Amniotic stem cell (primary cell): ENCODE measurements at regions not wholly inside any gene's neighbourhood (a gene's known extent, or its start where the extent isn't known, plus 50 kb on each side); places are given as distances from the start of the nearest gene placed in this dataset.
"Not testable (repeated sequence)": the region's sequence is repeated elsewhere in the genome, so short reads cannot be mapped to it uniquely, and the experiment has no call there.

Experiments
- DNase-seq: peaks from one replicate; lab custom pipeline; 2025; lab: John Stamatoyannopoulos, UW

GRCh38 chr1:57572016-57572415, 148.2 kb upstream of the DAB1 start:
- DNase-seq, result no peak

GRCh38 chr1:57558066-57558465, 134.2 kb upstream of the DAB1 start:
- DNase-seq, result not testable (repeated sequence)

- no peak for DNase-seq
Observed at GRCh38 chr1:57553666-57554065, 129.8 kb upstream of the DAB1 start.

- DNase-seq, result no peak
Observed at GRCh38 chr1:57551476-57551875, 127.6 kb upstream of the DAB1 start.

GRCh38 chr1:57550092-57550491, 126.2 kb upstream of the DAB1 start:
- no peak for DNase-seq

GRCh38 chr1:57549300-57549699, 125.4 kb upstream of the DAB1 start:
- DNase-seq, result no peak

- no peak for DNase-seq
Observed at GRCh38 chr1:57546549-57547330, 122.9 kb upstream of the DAB1 start.

GRCh38 chr1:57544345-57544744, 120.5 kb upstream of the DAB1 start:
- DNase-seq, result no peak

GRCh38 chr1:57536749-57537423, 113.0 kb upstream of the DAB1 start:
- no peak for DNase-seq

- no peak for DNase-seq
Observed at GRCh38 chr1:57532299-57532698, 108.4 kb upstream of the DAB1 start.

GRCh38 chr1:57530911-57531260, 107.0 kb upstream of the DAB1 start:
- not testable (repeated sequence) for DNase-seq

- DNase-seq, result no peak
Observed at GRCh38 chr1:57530206-57530910, 106.5 kb upstream of the DAB1 start.

GRCh38 chr1:57522575-57522974, 98.7 kb upstream of the DAB1 start:
- no peak for DNase-seq

GRCh38 chr1:57520743-57521515, 97.1 kb upstream of the DAB1 start:
- no peak for DNase-seq

GRCh38 chr1:57518496-57518895, 94.6 kb upstream of the DAB1 start:
- DNase-seq, result no peak

GRCh38 chr1:57517587-57518374, 93.9 kb upstream of the DAB1 start:
- no peak for DNase-seq

GRCh38 chr1:57512386-57512785, 88.5 kb upstream of the DAB1 start:
- no peak for DNase-seq

- DNase-seq, result no peak
Observed at GRCh38 chr1:57506941-57507340, 83.1 kb upstream of the DAB1 start.

- DNase-seq, result no peak
Observed at GRCh38 chr1:57503337-57503736, 79.5 kb upstream of the DAB1 start.

GRCh38 chr1:57500136-57500830, 76.4 kb upstream of the DAB1 start:
- DNase-seq, result no peak

- DNase-seq, result no peak
Observed at GRCh38 chr1:57494530-57495079, 70.7 kb upstream of the DAB1 start.
